ENCODE measurements at regions not wholly inside any gene's neighbourhood (a gene's known extent, or its start where the extent isn't known, plus 50 kb on each side); places are given as distances from the start of the nearest gene placed in this dataset.

- TF ChIP-seq CTCF (IDR thresholded peaks at IDR 0.05; ENCODE audit: low read depth, low read length) (no peak), EZH2phosphoT487 (IDR thresholded peaks at IDR 0.05; ENCODE audit: low read depth) (no peak)
Measured at GRCh38 chr20:40320517-40321011, 368.5 kb downstream of the MAFB start.
